GF-D8 (cell line): ENCODE measurements at regions not wholly inside any gene's neighbourhood (a gene's known extent, or its start where the extent isn't known, plus 50 kb on each side); places are given as distances from the start of the nearest gene placed in this dataset.

Experiments used
- DNase-seq: peaks from one replicate; lab custom pipeline; 2025; lab: John Stamatoyannopoulos, UW

GRCh38 chr6:137734005-137734874 is 132.8 kb upstream of the TNFAIP3 start:
- no peak for DNase-seq

DNA sequence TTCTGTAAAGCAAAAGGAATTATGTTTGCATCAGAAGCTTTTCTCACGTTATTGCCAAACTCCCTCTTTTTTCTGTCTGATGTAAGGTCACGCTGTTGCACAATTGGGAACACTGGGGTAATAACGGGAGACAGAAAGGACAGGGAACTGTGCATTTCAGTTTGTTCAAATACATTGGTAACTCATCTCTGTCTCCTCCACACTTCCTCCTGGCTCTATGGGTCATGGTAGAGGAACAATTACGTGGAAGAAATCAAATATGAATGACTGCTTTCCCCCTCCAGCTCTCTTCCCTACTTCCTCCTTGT is 132.2 kb upstream of the TNFAIP3 start:
- DNase-seq = no peak

DNA sequence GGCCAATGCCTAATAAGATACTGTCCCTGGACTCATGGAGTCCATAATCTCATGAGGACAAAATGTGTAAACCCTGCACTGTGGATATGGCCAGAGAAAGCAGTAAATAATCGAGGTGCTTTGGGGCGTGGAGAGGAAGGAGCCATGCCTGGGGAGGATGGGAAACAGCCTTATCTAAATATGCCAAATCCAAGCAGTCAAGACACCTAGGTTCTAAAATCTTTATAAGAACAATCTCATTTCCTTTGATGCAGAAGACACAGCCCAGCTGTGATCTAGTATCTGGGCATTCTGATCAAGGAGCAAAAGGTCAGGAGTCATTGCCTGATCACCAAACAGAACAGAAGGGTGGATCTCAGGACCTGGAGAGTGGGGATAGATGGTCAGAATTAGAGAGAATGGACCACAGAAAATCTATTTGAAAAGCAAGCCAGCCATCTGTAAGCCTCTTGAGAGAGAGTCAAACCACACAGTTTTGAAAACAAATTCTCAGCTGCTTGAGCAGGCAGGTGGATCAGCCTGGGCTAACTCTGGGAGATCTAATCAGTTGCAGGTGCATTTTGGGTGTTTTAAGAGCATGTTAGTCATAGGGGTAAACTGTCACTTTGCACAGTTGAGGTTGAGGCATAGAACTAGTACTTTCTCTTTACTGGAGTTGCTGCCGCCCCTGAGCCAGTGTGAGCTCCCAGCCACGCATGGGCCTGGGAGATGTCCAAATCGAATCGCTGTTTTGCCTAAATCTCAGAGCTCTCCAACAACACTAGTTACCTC is 130.8 kb upstream of the TNFAIP3 start:
- DNase-seq = no peak

- no peak for DNase-seq
Observed at GRCh38 chr6:137736911-137737310, 130.1 kb upstream of the TNFAIP3 start.

DNA sequence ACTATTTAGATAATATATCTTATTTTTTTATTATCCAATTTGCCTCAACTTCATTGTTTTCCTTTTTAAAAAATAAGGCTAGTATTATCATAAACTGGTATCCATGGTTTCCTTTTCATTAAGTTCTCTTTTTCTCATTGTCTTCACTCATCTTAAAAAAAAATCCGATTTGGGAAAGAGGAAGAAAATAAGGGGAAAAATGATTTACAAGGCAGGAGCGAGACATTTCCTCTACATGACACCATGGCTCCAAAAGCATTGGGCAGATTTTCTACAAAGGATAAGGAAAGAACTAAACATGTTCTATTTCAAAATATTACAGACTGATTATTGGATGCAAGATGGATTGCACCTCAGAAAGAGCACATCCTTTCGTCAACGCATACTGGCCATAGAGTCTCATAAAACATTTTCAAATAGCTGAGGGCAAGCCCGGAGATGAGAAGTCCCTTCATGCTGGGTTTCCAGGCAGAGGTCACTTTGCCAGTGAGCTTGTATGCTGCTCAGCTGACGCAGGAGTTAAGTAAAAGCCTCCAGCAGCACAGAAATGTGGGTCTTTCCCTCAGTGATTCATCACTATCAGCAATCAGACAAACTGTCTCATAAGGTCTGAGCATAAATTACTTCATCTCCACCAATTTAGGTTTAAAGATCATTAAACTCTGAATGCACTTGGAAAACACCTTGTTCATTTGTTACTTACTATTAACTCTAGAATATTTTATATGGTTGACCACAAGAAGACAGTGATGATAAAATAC is 129.0 kb upstream of the TNFAIP3 start:
- no peak for DNase-seq

DNA sequence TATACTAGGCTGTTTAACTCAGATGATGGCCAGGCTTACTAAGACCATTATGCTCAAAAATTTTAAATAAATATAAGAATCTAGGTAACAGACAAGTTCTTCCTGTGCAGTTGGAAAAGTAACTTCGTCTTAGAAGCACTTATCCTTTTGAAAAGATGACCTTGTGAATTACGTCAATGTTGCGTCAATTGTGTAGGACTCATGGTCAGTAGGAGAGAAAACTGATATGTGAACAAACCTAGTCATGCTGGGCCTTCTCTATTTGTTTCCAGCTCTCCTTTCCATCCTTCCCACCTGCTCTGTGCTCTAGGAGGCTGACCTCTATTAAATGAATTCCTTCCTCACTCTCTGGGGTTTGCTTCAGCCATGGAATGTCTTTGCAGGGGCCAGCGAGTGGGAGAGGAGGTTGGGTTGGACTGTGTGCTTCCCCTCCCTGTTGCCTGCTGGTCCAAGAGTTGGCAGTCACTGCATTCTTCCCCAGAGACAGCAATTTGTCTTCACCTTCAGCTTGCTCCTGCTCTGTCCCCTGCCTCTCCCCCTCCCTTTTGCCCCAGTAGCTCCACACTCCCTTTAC is 128.0 kb upstream of the TNFAIP3 start:
- no peak for DNase-seq

DNA sequence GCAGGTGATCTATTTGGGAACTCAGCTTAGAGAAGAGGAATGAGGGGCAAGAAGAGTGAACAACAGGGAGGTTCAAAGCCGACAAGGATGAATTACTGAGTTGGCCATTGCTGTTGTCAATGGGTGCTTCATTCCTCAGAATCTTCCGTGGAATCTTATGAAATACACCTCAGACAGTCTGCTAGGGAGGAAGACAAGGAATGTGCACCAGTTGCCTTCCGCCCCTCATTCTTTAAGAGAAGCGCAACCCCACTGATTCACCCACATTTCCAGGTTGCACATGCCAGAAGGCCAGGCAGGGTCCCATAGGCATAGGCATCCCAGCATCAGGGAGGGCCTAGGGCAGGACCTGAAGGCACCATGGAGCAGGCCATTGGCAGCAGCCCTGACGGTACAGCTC is 127.5 kb upstream of the TNFAIP3 start:
- no peak for DNase-seq

DNA sequence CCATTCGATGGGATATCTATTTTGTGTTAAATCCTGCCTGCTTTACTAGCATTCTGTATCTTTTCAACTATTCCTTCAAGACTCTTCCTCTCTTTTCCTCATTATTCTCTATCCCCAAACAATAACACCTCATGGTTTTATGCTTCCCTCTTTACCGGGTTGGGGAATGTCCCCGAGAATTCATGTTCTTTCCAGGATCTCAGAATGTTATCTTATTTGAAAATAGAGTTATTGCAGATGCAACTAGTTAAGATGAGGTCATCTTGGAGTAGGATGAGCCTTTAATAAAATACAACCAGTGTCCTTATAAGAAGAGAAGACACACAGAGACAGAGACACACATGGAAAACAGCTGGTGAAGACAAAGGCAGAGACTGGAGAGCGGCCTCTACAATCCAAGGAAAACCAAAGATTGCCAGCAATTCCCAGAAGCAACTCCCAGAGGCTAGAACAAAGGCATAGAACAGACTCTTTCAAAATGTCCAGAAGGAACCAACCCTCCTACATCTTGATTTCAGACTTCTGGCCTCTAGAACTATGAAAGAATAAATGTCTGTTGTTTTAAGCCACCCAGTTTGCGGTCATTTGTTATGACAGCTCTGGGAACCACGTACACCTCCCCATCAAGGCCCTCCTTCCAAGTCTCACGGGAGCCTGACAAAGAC is 126.8 kb upstream of the TNFAIP3 start:
- no peak for DNase-seq

DNA sequence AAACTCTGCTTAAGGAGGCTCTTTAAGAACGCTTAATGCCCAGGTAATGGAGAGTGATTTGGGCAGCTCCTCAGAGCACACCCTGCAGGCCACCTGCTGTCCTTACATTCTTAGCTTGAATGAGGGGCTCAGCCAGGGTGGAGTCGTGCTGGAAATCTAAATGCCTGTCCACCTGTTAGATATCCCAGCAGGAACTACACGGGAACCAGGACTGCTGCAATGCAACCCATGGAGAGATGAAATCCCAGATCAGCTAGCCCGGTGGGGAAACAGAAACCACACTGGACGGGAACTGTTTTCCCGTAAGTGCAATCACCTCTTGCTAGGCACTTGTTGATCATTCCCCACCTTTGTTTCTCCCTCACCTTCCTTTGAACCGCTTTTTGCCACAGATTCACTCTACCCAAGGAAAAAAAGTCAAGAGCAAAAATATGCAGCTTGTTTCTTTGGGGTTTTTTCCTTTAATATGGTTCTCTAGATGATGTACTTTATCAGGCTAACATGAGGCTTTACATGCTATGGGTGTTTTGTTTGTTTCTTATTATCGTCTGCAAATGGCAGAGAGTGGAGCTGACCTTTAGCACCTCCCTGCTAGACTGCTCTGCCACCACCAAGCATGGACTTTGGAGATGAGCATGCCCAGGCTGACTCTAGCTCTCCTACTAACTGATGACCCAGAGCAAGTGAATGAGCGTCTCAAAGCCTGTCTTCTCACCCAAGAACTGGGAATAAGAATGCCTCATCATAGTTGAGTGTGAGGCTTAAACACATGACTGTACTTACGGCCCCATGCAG is 125.9 kb upstream of the TNFAIP3 start:
- DNase-seq = no peak

DNA sequence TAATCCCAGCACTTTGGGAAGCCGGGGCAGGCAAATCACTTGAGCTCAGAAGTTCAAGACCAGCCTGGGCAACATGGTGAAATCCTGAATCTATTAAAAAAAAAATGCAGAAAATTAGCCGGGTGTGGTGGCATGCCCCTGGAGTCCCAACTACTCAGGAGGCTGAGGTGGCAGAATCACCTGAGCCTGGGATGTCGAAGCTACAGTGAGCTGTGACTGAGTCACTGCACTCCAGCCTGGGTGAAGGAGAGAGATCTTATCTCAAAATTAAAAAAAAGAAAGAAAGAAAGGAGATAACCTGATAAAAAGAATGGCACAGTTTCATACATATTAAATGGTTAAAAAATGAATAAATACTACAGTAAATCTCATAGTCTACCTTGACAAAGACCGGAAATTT is 123.6 kb upstream of the TNFAIP3 start:
- DNase-seq = no peak

GRCh38 chr6:137744877-137745276 is 122.2 kb upstream of the TNFAIP3 start:
- no peak for DNase-seq

- DNase-seq = no peak
Observed at GRCh38 chr6:137745321-137745720, 121.7 kb upstream of the TNFAIP3 start.

GRCh38 chr6:137746264-137746663 is 120.8 kb upstream of the TNFAIP3 start:
- DNase-seq = no peak

- DNase-seq = no peak
Observed at GRCh38 chr6:137749696-137750211, 117.3 kb upstream of the TNFAIP3 start.

- no peak for DNase-seq
Observed at GRCh38 chr6:137750297-137750696, 116.8 kb upstream of the TNFAIP3 start.

GRCh38 chr6:137751768-137752560 is 115.1 kb upstream of the TNFAIP3 start:
- DNase-seq = no peak

DNA sequence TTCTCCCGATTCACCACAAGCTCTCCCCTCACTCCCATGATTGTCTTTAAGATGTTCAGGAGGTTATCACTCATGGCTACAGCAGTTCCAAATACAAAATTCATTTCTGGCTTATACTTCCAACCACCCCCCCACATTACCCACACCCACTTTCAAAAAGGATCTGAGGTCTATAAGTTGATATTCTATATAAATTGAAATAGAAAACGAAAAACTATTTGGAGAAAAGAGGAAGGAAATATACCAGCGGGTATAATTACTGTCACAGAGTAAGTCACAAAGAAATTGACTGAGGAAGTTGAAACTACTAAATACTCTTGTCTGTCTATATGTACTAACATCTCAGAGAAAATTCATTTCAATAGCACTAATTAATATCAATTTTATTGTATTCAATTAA is 112.7 kb upstream of the TNFAIP3 start:
- no peak for DNase-seq

DNA sequence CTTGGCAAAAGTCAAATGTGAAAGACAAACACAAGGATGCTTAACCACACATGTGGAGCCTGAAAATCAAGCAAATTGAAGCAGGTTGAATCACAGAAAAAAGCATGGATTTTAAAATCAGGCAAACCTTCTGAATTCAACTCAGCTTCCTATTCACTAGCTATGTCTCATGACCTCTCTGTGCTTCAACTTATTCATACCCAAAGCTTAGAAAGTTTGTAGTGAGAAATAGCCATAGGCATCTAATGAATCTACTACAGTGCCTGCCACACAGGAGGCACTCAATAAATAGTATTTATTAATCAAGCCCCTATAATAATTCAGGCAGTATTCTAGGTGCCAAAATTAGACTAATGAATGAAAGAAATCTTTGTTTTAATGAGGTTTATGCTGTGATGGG is 112.2 kb upstream of the TNFAIP3 start:
- no peak for DNase-seq

DNA sequence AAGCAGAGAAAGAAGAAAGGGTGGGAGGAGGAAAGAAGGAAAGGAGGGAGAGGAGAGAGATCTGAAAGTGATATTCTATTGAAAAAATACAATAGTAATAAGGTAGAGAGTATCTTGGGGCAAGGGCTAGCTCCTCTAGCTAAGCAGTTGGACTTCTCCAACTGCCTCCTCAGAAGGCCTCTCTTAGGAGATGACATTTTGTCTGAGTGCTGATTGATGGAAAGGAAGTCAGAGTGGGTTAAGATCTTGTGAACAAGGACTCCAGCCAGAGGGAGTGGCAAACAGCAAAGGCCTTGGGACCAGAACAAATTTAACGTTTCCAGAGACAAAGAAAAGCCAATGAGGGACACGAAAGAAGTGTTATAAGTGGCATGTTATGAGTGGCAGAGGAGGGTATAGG is 111.8 kb upstream of the TNFAIP3 start:
- no peak for DNase-seq

DNA sequence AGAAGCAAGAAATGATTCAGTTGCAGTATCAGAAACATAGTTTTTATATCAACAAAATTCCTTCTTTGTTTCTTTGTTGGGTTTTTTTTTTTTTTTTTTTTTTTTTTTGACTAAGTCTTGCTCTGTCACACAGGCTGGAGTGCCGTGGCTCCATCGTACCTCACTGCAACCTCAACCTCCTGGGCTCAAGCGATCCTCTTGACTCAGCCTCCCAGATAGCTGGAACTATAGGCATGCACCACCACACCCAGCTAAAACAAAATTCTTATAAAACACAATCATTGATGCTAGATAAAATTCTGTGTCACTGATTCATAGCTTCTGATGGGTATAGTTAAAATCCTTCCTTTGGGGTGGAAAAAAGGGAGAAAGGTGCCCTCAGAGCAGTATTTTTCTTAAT is 110.3 kb upstream of the TNFAIP3 start:
- DNase-seq = no peak
